BE2C (cell line): ENCODE measurements at regions not wholly inside any gene's neighbourhood (a gene's known extent, or its start where the extent isn't known, plus 50 kb on each side); places are given as distances from the start of the nearest gene placed in this dataset.

ENCODE experiments used
- DNase-seq: peaks from one replicate; pipeline ENCODE4 v3.0.0-alpha.2; 2020
- H3K27me3 ChIP-seq: fragments of 250-450 bp; sonication (Bioruptor Pico); 2 replicates; pipeline ENCODE4 v1.5.1; 2020; ENCODE audit warnings: mild to moderate bottlenecking
- H3K36me3 ChIP-seq: fragments of 250-450 bp; sonication (Bioruptor Pico); 2 replicates; pipeline ENCODE4 v1.5.1; 2020; ENCODE audit warnings: mild to moderate bottlenecking
- H3K4me1 ChIP-seq: fragments of 250-450 bp; sonication (Bioruptor Pico); 2 replicates; pipeline ENCODE4 v1.5.1; 2020
- H3K4me3 ChIP-seq: 2 replicates; pipeline ENCODE4 v1.5.1; 2011; ENCODE audit warnings: low read depth, low read length
- H3K9me3 ChIP-seq: fragments of 250-450 bp; sonication (Bioruptor Pico); 2 replicates; pipeline ENCODE4 v1.5.1; 2020
- CTCF ChIP-seq: IDR thresholded peaks from 2 replicates; pipeline ENCODE4 v1.5.1; 2012; ENCODE audit warnings: mild to moderate bottlenecking, low read depth, low read length

- TF ChIP-seq CTCF = no peak
- Histone ChIP-seq H3K9me3 (peaks cover 2% of the 10 kb centered on the region; the same call in 1 of the 2 replicates), H3K4me1 (peaks cover 7% of the 10 kb centered on the region)
These were observed 95.1 kb upstream of the CDH5 start for GRCh38 chr16:66271074-66272060.

GRCh38 chr16:66270333-66270927 is 96.1 kb upstream of the CDH5 start:
- Histone ChIP-seq H3K36me3 (no peaks in the 10 kb centered on the region), H3K27me3 (no peaks in the 10 kb centered on the region), H3K9me3 (no peaks in the 10 kb centered on the region), H3K4me1 (peaks cover 3% of the 10 kb centered on the region; the same call in 1 of the 2 replicates), H3K4me3 (peak overlapping the region; percentile 24; the same call in 1 of the 2 replicates)
- peak; percentile 61 for TF ChIP-seq CTCF
- peak; percentile 85 for DNase-seq

More at GRCh38 chr16:66271074-66272060, 95.1 kb upstream of the CDH5 start:
- DNase-seq = no peak
- Histone ChIP-seq H3K36me3 (no peaks in the 10 kb centered on the region), H3K4me3 (no peak overlapping the region), H3K27me3 (no peaks in the 10 kb centered on the region)

GRCh38 chr16:66269617-66270332 is 96.7 kb upstream of the CDH5 start:
- peak overlapping the region; percentile 24; the same call in 1 of the 2 replicates for H3K4me3 ChIP-seq
- H3K27me3 ChIP-seq = no peaks in the 10 kb centered on the region
- no peak for TF ChIP-seq CTCF
- no peaks in the 10 kb centered on the region for H3K36me3 ChIP-seq
- no peak for DNase-seq
- H3K9me3 ChIP-seq = no peaks in the 10 kb centered on the region
- H3K4me1 ChIP-seq = peaks cover 3% of the 10 kb centered on the region; the same call in 1 of the 2 replicates

DNA sequence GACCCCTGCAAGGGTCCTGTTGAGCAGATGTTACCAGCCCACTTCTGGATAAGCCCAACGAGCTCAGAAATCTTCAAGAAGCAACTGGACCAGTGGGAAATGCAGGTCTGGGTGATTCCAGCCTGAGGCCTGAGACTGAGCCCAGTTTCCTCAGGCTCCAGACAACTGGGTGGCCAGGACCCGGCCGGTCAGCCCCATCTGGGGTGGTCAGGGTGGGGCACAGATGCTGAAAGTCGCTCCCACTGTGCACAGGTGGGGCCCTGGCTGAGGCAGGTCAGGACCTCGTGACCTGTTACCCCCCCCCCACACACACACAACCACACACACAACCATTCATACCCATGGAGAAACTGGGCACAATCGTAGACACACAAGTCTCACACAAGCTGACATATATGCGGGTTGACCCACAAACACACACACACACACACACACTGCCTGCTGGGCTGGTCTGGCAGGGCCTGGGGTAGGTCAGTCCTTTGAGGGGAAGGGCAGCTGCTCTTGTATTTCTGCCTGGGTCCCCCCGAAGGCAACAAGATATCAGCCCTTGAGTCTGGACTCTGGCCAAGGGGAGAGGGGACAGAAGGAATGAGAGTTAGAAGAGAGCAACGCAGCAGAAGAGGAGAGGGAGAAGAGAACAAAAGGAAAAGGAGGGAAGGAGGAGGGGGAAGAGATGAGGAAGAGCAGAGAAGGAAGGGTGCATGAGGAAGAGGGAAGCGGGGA is 99.0 kb upstream of the CDH5 start:
- no peaks in the 10 kb centered on the region for H3K27me3 ChIP-seq
- no peak for DNase-seq
- TF ChIP-seq CTCF = no peak
- H3K4me1 ChIP-seq = no peaks in the 10 kb centered on the region
- H3K4me3 ChIP-seq = no peak overlapping the region
- H3K9me3 ChIP-seq = no peaks in the 10 kb centered on the region
- no peaks in the 10 kb centered on the region for H3K36me3 ChIP-seq

DNA sequence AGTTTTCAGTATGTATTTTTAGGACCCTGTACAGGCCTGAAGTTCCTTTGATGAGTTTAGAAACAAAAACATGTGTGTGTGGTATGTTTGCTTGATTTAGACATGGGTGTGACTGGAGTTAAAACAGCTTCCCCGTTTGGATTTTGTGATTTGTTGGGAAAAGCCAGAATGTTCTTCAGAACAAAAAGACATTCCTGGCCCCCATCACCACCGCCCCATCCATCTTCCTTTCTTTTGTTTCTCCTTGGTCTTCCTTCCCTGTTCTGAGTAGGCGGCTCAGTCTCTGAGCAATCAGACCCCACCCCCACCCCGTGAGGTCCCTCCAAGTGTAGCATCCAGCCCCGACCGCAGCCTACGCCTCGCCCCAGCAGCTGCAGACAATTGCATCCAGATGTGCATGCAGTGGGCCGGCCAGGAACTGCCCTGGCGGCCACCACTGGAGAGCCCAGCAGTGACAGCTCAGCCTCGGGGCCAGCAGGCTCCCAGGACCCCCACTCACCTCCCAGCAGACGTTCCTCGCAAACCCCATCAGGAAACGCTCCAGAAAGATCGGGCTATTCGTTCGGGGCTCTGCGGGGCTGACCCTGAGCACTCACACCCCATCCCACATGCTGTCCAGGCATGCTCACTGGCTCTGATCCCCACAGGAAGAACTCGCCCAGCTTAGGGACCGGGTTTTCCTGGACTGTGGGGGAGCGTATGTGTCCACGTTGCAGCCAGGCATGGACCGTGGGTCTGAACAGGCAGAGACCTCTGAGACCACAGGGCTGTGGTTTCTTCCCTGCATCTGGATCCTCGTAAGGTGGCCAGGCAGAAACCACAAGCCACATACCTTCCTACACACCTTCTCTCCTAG is 99.8 kb upstream of the CDH5 start:
- no peaks in the 10 kb centered on the region for H3K27me3 ChIP-seq
- no peak for DNase-seq
- H3K9me3 ChIP-seq = no peaks in the 10 kb centered on the region
- no peak for TF ChIP-seq CTCF
- no peak overlapping the region for H3K4me3 ChIP-seq
- no peaks in the 10 kb centered on the region for H3K36me3 ChIP-seq
- H3K4me1 ChIP-seq = no peaks in the 10 kb centered on the region
